Liver (tissue), 8 donors: ENCODE measurements at regions not wholly inside any gene's neighbourhood (a gene's known extent, or its start where the extent isn't known, plus 50 kb on each side); places are given as distances from the start of the nearest gene placed in this dataset.

ENCODE experiments used
- DNase-seq: peaks from one replicate; pipeline ENCODE4 v3.0.0-alpha.2; 2017; ENCODE audit warnings: low spot score
- H3K27ac ChIP-seq, 2 donors: one replicate each; pipeline ENCODE4 v1.7.0; 2013; ENCODE audit warnings: inconsistent platforms in 2 of 2, low read length in 2 of 2, control low read depth in 1 of 2, low read depth in 1 of 2, mild to moderate bottlenecking in 1 of 2
- H3K27me3 ChIP-seq, 4 donors: one replicate each; pipeline versions ENCODE4 v1.6.1 to v1.7.0; 2013; ENCODE audit warnings: low read length in 3 of 4, inconsistent platforms in 1 of 4, mild to moderate bottlenecking in 1 of 4, moderate library complexity in 1 of 4; ENCODE audit not compliant: control insufficient read depth in 4 of 4, insufficient read depth in 4 of 4
- H3K36me3 ChIP-seq, 4 donors: one replicate each; pipeline versions ENCODE4 v1.6.1 to v1.7.0; 2013; ENCODE audit warnings: low read length in 3 of 4, mild to moderate bottlenecking in 3 of 4, low read depth in 1 of 4, moderate library complexity in 1 of 4; ENCODE audit not compliant: control insufficient read depth in 4 of 4, insufficient read depth in 3 of 4
- H3K4me1 ChIP-seq, 4 donors: one replicate each; pipeline versions ENCODE4 v1.6.1 to v1.7.0; 2013; ENCODE audit warnings: low read length in 3 of 4, mild to moderate bottlenecking in 3 of 4, moderate library complexity in 1 of 4; ENCODE audit not compliant: control insufficient read depth in 4 of 4, insufficient read depth in 4 of 4
- H3K4me3 ChIP-seq, 3 donors: one replicate each; pipeline versions ENCODE4 v1.6.1 to v1.7.0; 2013; ENCODE audit warnings: low read length in 3 of 3, control low read depth in 1 of 3, low read depth in 1 of 3, mild to moderate bottlenecking in 1 of 3
- H3K9ac ChIP-seq, 2 donors: one replicate each; pipeline ENCODE4 v1.7.0; 2013; ENCODE audit warnings: low read length in 2 of 2, mild to moderate bottlenecking in 2 of 2, moderate library complexity in 2 of 2, control low read depth in 1 of 2, low read depth in 1 of 2
- H3K9me3 ChIP-seq, 4 donors: one replicate each; pipeline versions ENCODE4 v1.6.1 to v1.7.0; 2013; ENCODE audit warnings: low read length in 3 of 4; ENCODE audit not compliant: control insufficient read depth in 4 of 4
- EGR1 ChIP-seq, 2 donors: IDR thresholded peaks; 2 replicates each; pipeline ENCODE4 v1.6.1; 2016 to 2018; ENCODE audit warnings: antibody characterized with exemption in 2 of 2, low read depth in 2 of 2
- FOXA1 ChIP-seq: IDR thresholded peaks from 2 replicates; pipeline ENCODE4 v1.6.1; 2016; ENCODE audit warnings: antibody characterized with exemption
- FOXA2 ChIP-seq: IDR thresholded peaks from 2 replicates; pipeline ENCODE4 v1.6.1; 2016; ENCODE audit warnings: antibody characterized with exemption
- GABPA ChIP-seq, 2 donors: IDR thresholded peaks in 1 of 2; conservative IDR thresholded peaks in 1 of 2; 2 replicates each; pipeline ENCODE4 v1.6.1; 2016; ENCODE audit warnings: antibody characterized with exemption in 2 of 2, mild to moderate bottlenecking in 1 of 2, moderate library complexity in 1 of 2
- HNF4A ChIP-seq, 2 donors: conservative IDR thresholded peaks; 2 replicates each; pipeline ENCODE4 v1.6.1; 2016; ENCODE audit warnings: antibody characterized with exemption in 2 of 2, mild to moderate bottlenecking in 2 of 2
- HNF4G ChIP-seq: IDR thresholded peaks from 2 replicates; pipeline ENCODE4 v1.6.1; 2016; ENCODE audit warnings: antibody characterized with exemption
- JUND ChIP-seq, 2 donors: IDR thresholded peaks; 2 replicates each; pipeline ENCODE4 v1.6.1; 2016; ENCODE audit warnings: antibody characterized with exemption in 2 of 2
- NR2F2 ChIP-seq: IDR thresholded peaks from 2 replicates; pipeline ENCODE4 v1.6.1; 2016; ENCODE audit warnings: antibody characterized with exemption
- RAD21 ChIP-seq, 2 donors: IDR thresholded peaks; 2 replicates each; pipeline ENCODE4 v1.6.1; 2016; ENCODE audit warnings: antibody characterized with exemption in 2 of 2, mild to moderate bottlenecking in 2 of 2
- RXRA ChIP-seq, 2 donors: IDR thresholded peaks; 2 replicates each; pipeline ENCODE4 v1.6.1; 2017 to 2018; ENCODE audit warnings: antibody characterized with exemption in 2 of 2, mild to moderate bottlenecking in 1 of 2
- SP1 ChIP-seq: IDR thresholded peaks from 2 replicates; pipeline ENCODE4 v1.6.1; 2018; ENCODE audit warnings: antibody characterized with exemption, mild to moderate bottlenecking
- TAF1 ChIP-seq: conservative IDR thresholded peaks from 2 replicates; pipeline ENCODE4 v1.6.1; 2016; ENCODE audit warnings: antibody characterized with exemption, mild to moderate bottlenecking
- YY1 ChIP-seq: IDR thresholded peaks from 2 replicates; pipeline ENCODE4 v1.6.1; 2016; ENCODE audit warnings: antibody characterized with exemption, mild to moderate bottlenecking
- WGBS: extraction: QIAGEN DNeasy Blood & Tissue Kit; methylation state at CpG from one replicate; pipeline ENCODE4 v1.1.7; 2013; 5-methylcytosine and 5-hydroxymethylcytosine counted together
- TF ChIP-seq, protein P1 (sequence below): IDR thresholded peaks from 2 replicates; pipeline ENCODE4 v1.6.1; 2016; ENCODE audit warnings: antibody characterized with exemption
- TF ChIP-seq, protein P2 (sequence below): IDR thresholded peaks from 2 replicates; pipeline ENCODE4 v1.6.1; 2016; ENCODE audit warnings: antibody characterized with exemption
- TF ChIP-seq, protein P3 (sequence below): IDR thresholded peaks from 2 replicates; pipeline ENCODE4 v1.6.1; 2016; ENCODE audit warnings: antibody characterized with exemption
- TF ChIP-seq, protein P4 (sequence below): fragments of 150-350 bp; IDR thresholded peaks from 2 replicates; pipeline ENCODE4 v1.5.1; 2017; ENCODE audit warnings: improper control_type of control experiment, low read depth, low read length; ENCODE audit not compliant: missing input control
- TF ChIP-seq, protein P5 (sequence below): IDR thresholded peaks from 2 replicates; pipeline ENCODE4 v1.6.1; 2016; ENCODE audit warnings: antibody characterized with exemption, mild to moderate bottlenecking
- donor health status: healthy.
- donor health status: healthy.
- donor health status: healthy.
- donor health status: healthy.
- donor health status: healthy.

DNA sequence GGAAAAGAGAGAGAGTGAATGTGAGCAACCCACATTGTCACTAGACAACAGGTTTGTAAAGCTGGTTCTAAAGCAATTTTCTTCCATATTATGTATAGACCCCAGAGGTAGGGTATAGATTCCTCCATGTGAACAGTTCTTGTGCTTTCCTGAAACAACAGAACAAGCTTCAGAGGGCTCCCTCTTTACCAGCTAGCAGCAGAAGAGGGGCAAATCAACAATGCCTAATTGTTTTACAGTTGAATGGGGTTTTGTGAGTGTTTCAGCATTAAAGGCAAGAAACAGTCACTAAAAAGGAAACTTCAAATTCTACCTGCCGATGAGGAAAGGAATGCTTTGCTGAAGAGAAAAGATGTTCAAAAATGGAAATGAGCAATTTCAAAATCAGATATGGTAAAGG is 341.2 kb upstream of the KITLG start:
- no peaks in the 10 kb centered on the region for H3K36me3 ChIP-seq
- WGBS = 53% methylated on average over 1 of the region's 1 CpG
- no peaks in the 10 kb centered on the region for H3K4me1 ChIP-seq
- TF ChIP-seq FOXA1 (no peak), HNF4G (no peak), EGR1 (IDR thresholded peaks at IDR 0.05; ENCODE audit: low read depth in 2 of 2) (no peak), YY1 (no peak), FOXA2 (no peak), NR2F2 (no peak), HNF4A (conservative IDR thresholded peaks at IDR 0.05) (no peak), RAD21 (IDR thresholded peaks at IDR 0.05) (no peak), TAF1 (no peak), SP1 (no peak), RXRA (IDR thresholded peaks at IDR 0.05) (no peak), GABPA (IDR thresholded peaks at IDR 0.05 in 1 of 2, conservative IDR thresholded peaks at IDR 0.05 in 1 of 2) (no peak), JUND (IDR thresholded peaks at IDR 0.05) (no peak)
- TF ChIP-seq, protein P1, sequence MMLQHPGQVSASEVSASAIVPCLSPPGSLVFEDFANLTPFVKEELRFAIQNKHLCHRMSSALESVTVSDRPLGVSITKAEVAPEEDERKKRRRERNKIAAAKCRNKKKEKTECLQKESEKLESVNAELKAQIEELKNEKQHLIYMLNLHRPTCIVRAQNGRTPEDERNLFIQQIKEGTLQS = no peak
- TF ChIP-seq, protein P2, sequence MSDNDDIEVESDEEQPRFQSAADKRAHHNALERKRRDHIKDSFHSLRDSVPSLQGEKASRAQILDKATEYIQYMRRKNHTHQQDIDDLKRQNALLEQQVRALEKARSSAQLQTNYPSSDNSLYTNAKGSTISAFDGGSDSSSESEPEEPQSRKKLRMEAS = no peak
- TF ChIP-seq, protein P3, sequence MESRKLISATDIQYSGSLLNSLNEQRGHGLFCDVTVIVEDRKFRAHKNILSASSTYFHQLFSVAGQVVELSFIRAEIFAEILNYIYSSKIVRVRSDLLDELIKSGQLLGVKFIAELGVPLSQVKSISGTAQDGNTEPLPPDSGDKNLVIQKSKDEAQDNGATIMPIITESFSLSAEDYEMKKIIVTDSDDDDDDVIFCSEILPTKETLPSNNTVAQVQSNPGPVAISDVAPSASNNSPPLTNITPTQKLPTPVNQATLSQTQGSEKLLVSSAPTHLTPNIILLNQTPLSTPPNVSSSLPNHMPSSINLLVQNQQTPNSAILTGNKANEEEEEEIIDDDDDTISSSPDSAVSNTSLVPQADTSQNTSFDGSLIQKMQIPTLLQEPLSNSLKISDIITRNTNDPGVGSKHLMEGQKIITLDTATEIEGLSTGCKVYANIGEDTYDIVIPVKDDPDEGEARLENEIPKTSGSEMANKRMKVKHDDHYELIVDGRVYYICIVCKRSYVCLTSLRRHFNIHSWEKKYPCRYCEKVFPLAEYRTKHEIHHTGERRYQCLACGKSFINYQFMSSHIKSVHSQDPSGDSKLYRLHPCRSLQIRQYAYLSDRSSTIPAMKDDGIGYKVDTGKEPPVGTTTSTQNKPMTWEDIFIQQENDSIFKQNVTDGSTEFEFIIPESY = no peak
- TF ChIP-seq, protein P4, sequence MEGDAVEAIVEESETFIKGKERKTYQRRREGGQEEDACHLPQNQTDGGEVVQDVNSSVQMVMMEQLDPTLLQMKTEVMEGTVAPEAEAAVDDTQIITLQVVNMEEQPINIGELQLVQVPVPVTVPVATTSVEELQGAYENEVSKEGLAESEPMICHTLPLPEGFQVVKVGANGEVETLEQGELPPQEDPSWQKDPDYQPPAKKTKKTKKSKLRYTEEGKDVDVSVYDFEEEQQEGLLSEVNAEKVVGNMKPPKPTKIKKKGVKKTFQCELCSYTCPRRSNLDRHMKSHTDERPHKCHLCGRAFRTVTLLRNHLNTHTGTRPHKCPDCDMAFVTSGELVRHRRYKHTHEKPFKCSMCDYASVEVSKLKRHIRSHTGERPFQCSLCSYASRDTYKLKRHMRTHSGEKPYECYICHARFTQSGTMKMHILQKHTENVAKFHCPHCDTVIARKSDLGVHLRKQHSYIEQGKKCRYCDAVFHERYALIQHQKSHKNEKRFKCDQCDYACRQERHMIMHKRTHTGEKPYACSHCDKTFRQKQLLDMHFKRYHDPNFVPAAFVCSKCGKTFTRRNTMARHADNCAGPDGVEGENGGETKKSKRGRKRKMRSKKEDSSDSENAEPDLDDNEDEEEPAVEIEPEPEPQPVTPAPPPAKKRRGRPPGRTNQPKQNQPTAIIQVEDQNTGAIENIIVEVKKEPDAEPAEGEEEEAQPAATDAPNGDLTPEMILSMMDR = no peak
- TF ChIP-seq, protein P5, sequence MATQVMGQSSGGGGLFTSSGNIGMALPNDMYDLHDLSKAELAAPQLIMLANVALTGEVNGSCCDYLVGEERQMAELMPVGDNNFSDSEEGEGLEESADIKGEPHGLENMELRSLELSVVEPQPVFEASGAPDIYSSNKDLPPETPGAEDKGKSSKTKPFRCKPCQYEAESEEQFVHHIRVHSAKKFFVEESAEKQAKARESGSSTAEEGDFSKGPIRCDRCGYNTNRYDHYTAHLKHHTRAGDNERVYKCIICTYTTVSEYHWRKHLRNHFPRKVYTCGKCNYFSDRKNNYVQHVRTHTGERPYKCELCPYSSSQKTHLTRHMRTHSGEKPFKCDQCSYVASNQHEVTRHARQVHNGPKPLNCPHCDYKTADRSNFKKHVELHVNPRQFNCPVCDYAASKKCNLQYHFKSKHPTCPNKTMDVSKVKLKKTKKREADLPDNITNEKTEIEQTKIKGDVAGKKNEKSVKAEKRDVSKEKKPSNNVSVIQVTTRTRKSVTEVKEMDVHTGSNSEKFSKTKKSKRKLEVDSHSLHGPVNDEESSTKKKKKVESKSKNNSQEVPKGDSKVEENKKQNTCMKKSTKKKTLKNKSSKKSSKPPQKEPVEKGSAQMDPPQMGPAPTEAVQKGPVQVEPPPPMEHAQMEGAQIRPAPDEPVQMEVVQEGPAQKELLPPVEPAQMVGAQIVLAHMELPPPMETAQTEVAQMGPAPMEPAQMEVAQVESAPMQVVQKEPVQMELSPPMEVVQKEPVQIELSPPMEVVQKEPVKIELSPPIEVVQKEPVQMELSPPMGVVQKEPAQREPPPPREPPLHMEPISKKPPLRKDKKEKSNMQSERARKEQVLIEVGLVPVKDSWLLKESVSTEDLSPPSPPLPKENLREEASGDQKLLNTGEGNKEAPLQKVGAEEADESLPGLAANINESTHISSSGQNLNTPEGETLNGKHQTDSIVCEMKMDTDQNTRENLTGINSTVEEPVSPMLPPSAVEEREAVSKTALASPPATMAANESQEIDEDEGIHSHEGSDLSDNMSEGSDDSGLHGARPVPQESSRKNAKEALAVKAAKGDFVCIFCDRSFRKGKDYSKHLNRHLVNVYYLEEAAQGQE = no peak
- no peaks in the 10 kb centered on the region for H3K9me3 ChIP-seq
- H3K9ac ChIP-seq = no peak overlapping the region
- no peak overlapping the region for H3K27ac ChIP-seq
- H3K4me3 ChIP-seq = no peak overlapping the region
- no peak for DNase-seq
- H3K27me3 ChIP-seq = no peaks in the 10 kb centered on the region

DNA sequence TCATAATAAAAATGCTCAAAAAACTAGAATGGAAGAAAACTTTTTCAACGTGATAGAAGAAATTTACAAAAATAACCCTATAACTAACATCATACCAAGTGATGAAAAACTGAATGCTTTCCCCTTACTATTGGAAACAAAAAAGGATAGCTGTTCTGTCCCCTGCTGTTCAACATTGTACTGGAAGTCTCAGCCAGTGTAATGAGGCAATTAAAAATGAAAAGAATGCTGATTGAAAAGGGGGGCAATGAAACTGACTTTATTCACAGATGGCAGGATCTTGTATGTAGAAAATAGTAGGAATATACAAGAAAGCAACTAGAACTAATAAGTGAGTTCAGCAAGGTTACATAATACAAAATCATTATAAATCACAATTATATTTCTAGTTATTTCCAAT is 337.9 kb upstream of the KITLG start:
- Histone ChIP-seq H3K9ac (no peak overlapping the region), H3K4me3 (no peak overlapping the region), H3K36me3 (no peaks in the 10 kb centered on the region), H3K4me1 (no peaks in the 10 kb centered on the region), H3K9me3 (no peaks in the 10 kb centered on the region), H3K27me3 (no peaks in the 10 kb centered on the region), H3K27ac (no peak overlapping the region)
- DNase-seq = no peak
- WGBS = 72% methylated on average over 1 of the region's 1 CpG
- TF ChIP-seq, protein P1 = no peak
- TF ChIP-seq HNF4A (conservative IDR thresholded peaks at IDR 0.05) (no peak), FOXA1 (no peak), YY1 (no peak)
- TF ChIP-seq, protein P2 = no peak
